ENCODE measurements at regions not wholly inside any gene's neighbourhood (a gene's known extent, or its start where the extent isn't known, plus 50 kb on each side); places are given as distances from the start of the nearest gene placed in this dataset.

GRCh38 chr13:79871594-79871993 lies 390.6 kb downstream of the NDFIP2 start:
- no peak for TF ChIP-seq TAF1 (IDR thresholded peaks at IDR 0.05; ENCODE audit: borderline replicate concordance, insufficient read depth, low read length)
- TF ChIP-seq POLR2AphosphoS5 (IDR thresholded peaks at IDR 0.05; ENCODE audit: low read depth, low read length), result no peak

Data from PFSK-1 (cell line).